ENCODE measurements at regions not wholly inside any gene's neighbourhood (a gene's known extent, or its start where the extent isn't known, plus 50 kb on each side); places are given as distances from the start of the nearest gene placed in this dataset.

- DNase-seq, result no peak
Observed at GRCh38 chrX:69024931-69025330, 140.3 kb downstream of the PJA1 start.

- DNase-seq, result no peak
Observed at GRCh38 chrX:69024161-69024736, 141.0 kb downstream of the PJA1 start.

- no peak for DNase-seq
Observed at GRCh38 chrX:69022430-69022829, 142.8 kb downstream of the PJA1 start.

- DNase-seq, result no peak
Observed at GRCh38 chrX:69021141-69021960, 143.9 kb downstream of the PJA1 start.

GRCh38 chrX:69020316-69020715, 144.9 kb downstream of the PJA1 start:
- DNase-seq, result no peak

GRCh38 chrX:69019073-69019890, 146.0 kb downstream of the PJA1 start:
- DNase-seq, result no peak

GRCh38 chrX:69018416-69019072, 146.7 kb downstream of the PJA1 start:
- DNase-seq, result no peak

- DNase-seq, result no peak
Observed at GRCh38 chrX:69016293-69016941, 148.8 kb downstream of the PJA1 start.

GRCh38 chrX:69015564-69016292, 149.5 kb downstream of the PJA1 start:
- DNase-seq, result no peak

- DNase-seq, result no peak
Observed at GRCh38 chrX:69015156-69015555, 150.1 kb downstream of the PJA1 start.

- no peak for DNase-seq
Observed at GRCh38 chrX:69014200-69014599, 151.1 kb downstream of the PJA1 start.

GRCh38 chrX:69010339-69010738, 154.9 kb downstream of the PJA1 start:
- no peak for DNase-seq

GRCh38 chrX:69000877-69001276, 164.4 kb downstream of the PJA1 start:
- no peak for DNase-seq

GRCh38 chrX:68999931-69000330, 165.3 kb downstream of the PJA1 start:
- DNase-seq, result no peak

GRCh38 chrX:68999356-68999755, 165.9 kb downstream of the PJA1 start:
- no peak for DNase-seq

- no peak for DNase-seq
Observed at GRCh38 chrX:68998716-68999115, 166.5 kb downstream of the PJA1 start.

GRCh38 chrX:68997911-68998310, 167.3 kb downstream of the PJA1 start:
- no peak for DNase-seq

GRCh38 chrX:68997511-68997910, 167.7 kb downstream of the PJA1 start:
- no peak for DNase-seq

GRCh38 chrX:68995780-68996551, 167.1 kb downstream of the EFNB1 start:
- DNase-seq, result no peak

GRCh38 chrX:68995386-68995779, 166.6 kb downstream of the EFNB1 start:
- DNase-seq, result no peak

- DNase-seq, result no peak
Observed at GRCh38 chrX:68994891-68995255, 166.1 kb downstream of the EFNB1 start.
